Sigmoid colon (tissue), 4 donors: ENCODE measurements at regions not wholly inside any gene's neighbourhood (a gene's known extent, or its start where the extent isn't known, plus 50 kb on each side); places are given as distances from the start of the nearest gene placed in this dataset.

Source experiments
- POLR2A ChIP-seq, 2 donors: fragments of 450-650 bp; IDR thresholded peaks; one replicate each; pipeline ENCODE4 v1.6.1; 2016; ENCODE audit warnings: antibody characterized with exemption in 2 of 2, mild to moderate bottlenecking in 2 of 2, moderate library complexity in 2 of 2
- POLR2AphosphoS5 ChIP-seq, 4 donors: sonication (generic); formaldehyde crosslinking; IDR thresholded peaks; one replicate each; pipeline ENCODE4 v1.6.1; 2017; ENCODE audit warnings: antibody characterized with exemption in 4 of 4

- TF ChIP-seq POLR2AphosphoS5 (IDR thresholded peaks at IDR 0.05) (no peak), POLR2A (IDR thresholded peaks at IDR 0.05) (no peak)
Observed at GRCh38 chr6:85772641-85773040, 130.0 kb upstream of the SYNCRIP start.
